Activated CD4-positive, alpha-beta memory T cell treated with anti-CD3 and anti-CD28 coated beads, Interleukin-2, amount 10 ng/mL, durations not matched to agents 7 days and 5 days (primary cell): ENCODE measurements at regions not wholly inside any gene's neighbourhood (a gene's known extent, or its start where the extent isn't known, plus 50 kb on each side); places are given as distances from the start of the nearest gene placed in this dataset.
"Not testable (repeated sequence)": the region's sequence is repeated elsewhere in the genome, so short reads cannot be mapped to it uniquely, and the experiment has no call there.

Experiments
- CTCF ChIA-PET: fragments of 350-600 bp; sonication (Branson Sonifier 250); formaldehyde crosslinking; loops from one replicate; lab custom pipeline; 2021; ENCODE audit warnings: antibody characterized with exemption, inconsistent platforms; lab: Charles Lee
- POLR2A ChIA-PET: fragments of 350-600 bp; sonication (Branson Sonifier 250); formaldehyde crosslinking; loops from one replicate; lab custom pipeline; 2021; ENCODE audit warnings: antibody characterized with exemption; lab: Charles Lee
- DNase-seq: peaks from one replicate; pipeline ENCODE4 v3.0.0-alpha.2; 2020
- H3K27ac Mint-ChIP-seq: one replicate; pipeline ENCODE4 v1.8.0; 2021; ENCODE audit warnings: mild to moderate bottlenecking, mixed read lengths
- H3K27me3 Mint-ChIP-seq: one replicate; pipeline ENCODE4 v1.8.0; 2021; ENCODE audit warnings: mixed read lengths
- H3K36me3 Mint-ChIP-seq: one replicate; pipeline ENCODE4 v1.8.0; 2021; ENCODE audit warnings: low read depth, mixed read lengths
- H3K4me1 Mint-ChIP-seq: one replicate; pipeline ENCODE4 v1.8.0; 2021; ENCODE audit warnings: mixed read lengths
- H3K4me3 Mint-ChIP-seq: one replicate; pipeline ENCODE4 v1.8.0; 2021; ENCODE audit warnings: mild to moderate bottlenecking, mixed read lengths
- H3K9me3 Mint-ChIP-seq: one replicate; pipeline ENCODE4 v1.8.0; 2021; ENCODE audit warnings: mixed read lengths

- POLR2A ChIA-PET = no interaction called here
- CTCF ChIA-PET = no interaction called here
- H3K4me3 Mint-ChIP-seq = no peak overlapping the region
- H3K36me3 Mint-ChIP-seq = no peaks in the 10 kb centered on the region
- H3K27me3 Mint-ChIP-seq = peaks cover 11% of the 10 kb centered on the region
- H3K4me1 Mint-ChIP-seq = peaks cover 5% of the 10 kb centered on the region
- H3K27ac Mint-ChIP-seq = no peak overlapping the region
- no peak for DNase-seq
- no peaks in the 10 kb centered on the region for H3K9me3 Mint-ChIP-seq
These were observed 106.8 kb downstream of the HNRNPLL start for GRCh38 chr2:38495880-38496279.

GRCh38 chr2:38494394-38494793 is 108.3 kb downstream of the HNRNPLL start:
- no peak for DNase-seq
- H3K27me3 Mint-ChIP-seq = peaks cover 7% of the 10 kb centered on the region
- H3K9me3 Mint-ChIP-seq = no peaks in the 10 kb centered on the region
- ChIA-PET CTCF (interaction anchor here (1.1 kb wide), 1 partner anchor 14 kb away, joined by 5 read pairs; no protein-coding TSS in a partner anchor), POLR2A (no interaction called here)
- H3K36me3 Mint-ChIP-seq = no peaks in the 10 kb centered on the region
- no peak overlapping the region for H3K4me3 Mint-ChIP-seq
- peaks cover 5% of the 10 kb centered on the region for H3K4me1 Mint-ChIP-seq
- H3K27ac Mint-ChIP-seq = no peak overlapping the region

- Mint-ChIP-seq H3K27me3 (peaks cover 1% of the 10 kb centered on the region), H3K4me3 (no peak overlapping the region), H3K9me3 (no peaks in the 10 kb centered on the region)
These were observed 110.6 kb downstream of the HNRNPLL start for GRCh38 chr2:38492042-38492615.

GRCh38 chr2:38491436-38491835 is 111.3 kb downstream of the HNRNPLL start:
- Mint-ChIP-seq H3K36me3 (no peaks in the 10 kb centered on the region), H3K4me3 (no peak overlapping the region), H3K4me1 (no peaks in the 10 kb centered on the region), H3K9me3 (no peaks in the 10 kb centered on the region), H3K27ac (no peak overlapping the region), H3K27me3 (peaks cover 1% of the 10 kb centered on the region)
- POLR2A ChIA-PET = no interaction called here
- CTCF ChIA-PET = no interaction called here
- DNase-seq = no peak

More at GRCh38 chr2:38492042-38492615, 110.6 kb downstream of the HNRNPLL start:
- Mint-ChIP-seq H3K27ac (no peak overlapping the region), H3K4me1 (no peaks in the 10 kb centered on the region), H3K36me3 (no peaks in the 10 kb centered on the region)
- POLR2A ChIA-PET = no interaction called here
- DNase-seq = no peak
- CTCF ChIA-PET = no interaction called here

- Mint-ChIP-seq H3K27ac (no peak overlapping the region), H3K9me3 (no peaks in the 10 kb centered on the region), H3K4me1 (no peaks in the 10 kb centered on the region), H3K36me3 (no peaks in the 10 kb centered on the region), H3K27me3 (peaks cover 1% of the 10 kb centered on the region), H3K4me3 (no peak overlapping the region)
- CTCF ChIA-PET = no interaction called here
- DNase-seq = no peak
- POLR2A ChIA-PET = no interaction called here
These were observed 112.8 kb upstream of the ATL2 start for GRCh38 chr2:38489846-38490245.

GRCh38 chr2:38487852-38488251 is 110.8 kb upstream of the ATL2 start:
- no peak overlapping the region for H3K4me3 Mint-ChIP-seq
- ChIA-PET POLR2A (no interaction called here), CTCF (no interaction called here)
- H3K36me3 Mint-ChIP-seq = no peaks in the 10 kb centered on the region
- no peaks in the 10 kb centered on the region for H3K9me3 Mint-ChIP-seq
- no peak overlapping the region for H3K27ac Mint-ChIP-seq
- H3K4me1 Mint-ChIP-seq = no peaks in the 10 kb centered on the region
- H3K27me3 Mint-ChIP-seq = peaks cover 3% of the 10 kb centered on the region
- no peak for DNase-seq

GRCh38 chr2:38486213-38487026 is 109.3 kb upstream of the ATL2 start:
- no peak overlapping the region for H3K27ac Mint-ChIP-seq
- DNase-seq = no peak
- H3K36me3 Mint-ChIP-seq = no peaks in the 10 kb centered on the region
- no peak overlapping the region for H3K4me3 Mint-ChIP-seq
- ChIA-PET POLR2A (no interaction called here), CTCF (interaction anchor here (0.9 kb wide), 1 partner anchor 22 kb away, joined by 3 read pairs; no protein-coding TSS in a partner anchor)
- peaks cover 3% of the 10 kb centered on the region for H3K27me3 Mint-ChIP-seq
- H3K4me1 Mint-ChIP-seq = no peaks in the 10 kb centered on the region
- H3K9me3 Mint-ChIP-seq = no peaks in the 10 kb centered on the region

- peaks cover 1% of the 10 kb centered on the region for H3K9me3 Mint-ChIP-seq
- H3K36me3 Mint-ChIP-seq = no peaks in the 10 kb centered on the region
- DNase-seq = no peak
- ChIA-PET CTCF (interaction anchor here (0.7 to 0.9 kb wide), 2 partner anchors 23 to 170 kb away, joined by 3 read pairs; no protein-coding TSS in a partner anchor), POLR2A (interaction anchor here (0.7 kb wide), 1 partner anchor 26 kb away, joined by 3 read pairs; no protein-coding TSS in a partner anchor)
- H3K27me3 Mint-ChIP-seq = peaks cover 2% of the 10 kb centered on the region
- no peak overlapping the region for H3K4me3 Mint-ChIP-seq
- no peak overlapping the region for H3K27ac Mint-ChIP-seq
- no peaks in the 10 kb centered on the region for H3K4me1 Mint-ChIP-seq
These were observed 108.7 kb upstream of the ATL2 start for GRCh38 chr2:38485734-38486133.

GRCh38 chr2:38484957-38485356 is 107.9 kb upstream of the ATL2 start:
- H3K4me3 Mint-ChIP-seq = no peak overlapping the region
- peaks cover 2% of the 10 kb centered on the region for H3K27me3 Mint-ChIP-seq
- no peak overlapping the region for H3K27ac Mint-ChIP-seq
- no peaks in the 10 kb centered on the region for H3K4me1 Mint-ChIP-seq
- peaks cover 6% of the 10 kb centered on the region for H3K9me3 Mint-ChIP-seq
- ChIA-PET POLR2A (interaction anchor here (0.7 kb wide), 1 partner anchor 25 kb away, joined by 3 read pairs; no protein-coding TSS in a partner anchor), CTCF (no interaction called here)
- H3K36me3 Mint-ChIP-seq = no peaks in the 10 kb centered on the region
- no peak for DNase-seq

- Mint-ChIP-seq H3K36me3 (no peaks in the 10 kb centered on the region), H3K27ac (no peak overlapping the region), H3K4me1 (no peaks in the 10 kb centered on the region)
These were observed 106.9 kb upstream of the ATL2 start for GRCh38 chr2:38483776-38484501.

GRCh38 chr2:38482710-38483109 is 105.6 kb upstream of the ATL2 start:
- H3K36me3 Mint-ChIP-seq, H3K4me1 Mint-ChIP-seq, POLR2A ChIA-PET, CTCF ChIA-PET, H3K9me3 Mint-ChIP-seq, H3K27me3 Mint-ChIP-seq, H3K4me3 Mint-ChIP-seq, DNase-seq, H3K27ac Mint-ChIP-seq: not testable (repeated sequence)

More at GRCh38 chr2:38483776-38484501, 106.9 kb upstream of the ATL2 start:
- ChIA-PET CTCF (interaction anchor here (0.5 to 0.9 kb wide), 2 partner anchors 24 to 157 kb away, joined by 3 to 4 read pairs; no protein-coding TSS in a partner anchor), POLR2A (no interaction called here)
- peaks cover 8% of the 10 kb centered on the region for H3K9me3 Mint-ChIP-seq
- H3K4me3 Mint-ChIP-seq = no peak overlapping the region
- H3K27me3 Mint-ChIP-seq = peaks cover 3% of the 10 kb centered on the region
- DNase-seq = no peak

- peaks cover 5% of the 10 kb centered on the region for H3K27me3 Mint-ChIP-seq
- no peak overlapping the region for H3K4me3 Mint-ChIP-seq
- H3K27ac Mint-ChIP-seq = no peak overlapping the region
- ChIA-PET POLR2A (no interaction called here), CTCF (no interaction called here)
- H3K9me3 Mint-ChIP-seq = peaks cover 8% of the 10 kb centered on the region
- H3K4me1 Mint-ChIP-seq = peaks cover 2% of the 10 kb centered on the region
- DNase-seq = no peak
- no peaks in the 10 kb centered on the region for H3K36me3 Mint-ChIP-seq
These were observed 103.5 kb upstream of the ATL2 start for GRCh38 chr2:38480617-38481016.

- POLR2A ChIA-PET = no interaction called here
These were observed 99.9 kb upstream of the ATL2 start for GRCh38 chr2:38477006-38477405.

More at GRCh38 chr2:38477006-38477405, 99.9 kb upstream of the ATL2 start:
- H3K4me3 Mint-ChIP-seq = no peak overlapping the region
- H3K27ac Mint-ChIP-seq = no peak overlapping the region
- peaks cover 31% of the 10 kb centered on the region for H3K4me1 Mint-ChIP-seq
- CTCF ChIA-PET = interaction anchor here (1.4 kb wide), 1 partner anchor 31 kb away, joined by 7 read pairs; no protein-coding TSS in a partner anchor
- H3K36me3 Mint-ChIP-seq = peaks cover 6% of the 10 kb centered on the region
- H3K9me3 Mint-ChIP-seq = peaks cover 8% of the 10 kb centered on the region
- peaks cover 4% of the 10 kb centered on the region for H3K27me3 Mint-ChIP-seq
- no peak for DNase-seq
